ENCODE measurements at regions not wholly inside any gene's neighbourhood (a gene's known extent, or its start where the extent isn't known, plus 50 kb on each side); places are given as distances from the start of the nearest gene placed in this dataset.

- H4K20me1 ChIP-seq (ENCODE audit: insufficient read depth): no peaks in the 10 kb centered on the region
- H3K4me1 ChIP-seq (ENCODE audit: control insufficient read depth in 1 of 2, insufficient read depth in 2 of 2, low read length in 2 of 2): no peaks in the 10 kb centered on the region
- ChIA-PET CTCF (no interaction called here), RAD21 (ENCODE audit: low non-redundant PET in 1 of 2, low total read pairs in 2 of 2, uncharacterized antibody in 2 of 2, unreplicated experiment in 2 of 2) (no interaction called here), POLR2A (no interaction called here)
- no peak overlapping the region for H2AFZ ChIP-seq (ENCODE audit: low read depth, low read length, poor library complexity, severe bottlenecking)
- no peaks in the 10 kb centered on the region for H3K79me2 ChIP-seq (ENCODE audit: insufficient read depth, low read length)
- no peak overlapping the region for H3K9ac ChIP-seq (ENCODE audit: low read length)
- no peaks in the 10 kb centered on the region for H3K9me2 ChIP-seq (ENCODE audit: insufficient read depth)
- no peaks in the 10 kb centered on the region for H3K9me3 ChIP-seq (ENCODE audit: control insufficient read depth in 1 of 2, insufficient read depth in 1 of 2, low read depth in 1 of 2, low read length in 2 of 2)
- no peak overlapping the region for H3K4me2 ChIP-seq (ENCODE audit: low read length)
- DNase-seq (ENCODE audit: low read depth, low spot score) (no peak), ATAC-seq (no peak)
- TF ChIP-seq CEBPB (IDR thresholded peaks at IDR 0.05; ENCODE audit: low read depth): no peak
- TF ChIP-seq FOSL1 (IDR thresholded peaks at IDR 0.05; ENCODE audit: low read depth): no peak
- no peak for TF ChIP-seq CBX3 (IDR thresholded peaks at IDR 0.05; ENCODE audit: low read depth)
- TF ChIP-seq EZH2 (IDR thresholded peaks at IDR 0.05): no peak
- TF ChIP-seq ZFX (IDR thresholded peaks at IDR 0.05): no peak
- TF ChIP-seq JUND (IDR thresholded peaks at IDR 0.05): no peak
- TF ChIP-seq EGR1 (IDR thresholded peaks at IDR 0.05; ENCODE audit: low read depth): no peak
- no peak for TF ChIP-seq ZNF274 (IDR thresholded peaks at IDR 0.05; ENCODE audit: low read depth, low read length)
- TF ChIP-seq, protein P1, sequence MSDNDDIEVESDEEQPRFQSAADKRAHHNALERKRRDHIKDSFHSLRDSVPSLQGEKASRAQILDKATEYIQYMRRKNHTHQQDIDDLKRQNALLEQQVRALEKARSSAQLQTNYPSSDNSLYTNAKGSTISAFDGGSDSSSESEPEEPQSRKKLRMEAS (IDR thresholded peaks at IDR 0.05): no peak
- no peak for TF ChIP-seq ELF1 (IDR thresholded peaks at IDR 0.05; ENCODE audit: borderline replicate concordance, low read depth)
- TF ChIP-seq, protein P2, sequence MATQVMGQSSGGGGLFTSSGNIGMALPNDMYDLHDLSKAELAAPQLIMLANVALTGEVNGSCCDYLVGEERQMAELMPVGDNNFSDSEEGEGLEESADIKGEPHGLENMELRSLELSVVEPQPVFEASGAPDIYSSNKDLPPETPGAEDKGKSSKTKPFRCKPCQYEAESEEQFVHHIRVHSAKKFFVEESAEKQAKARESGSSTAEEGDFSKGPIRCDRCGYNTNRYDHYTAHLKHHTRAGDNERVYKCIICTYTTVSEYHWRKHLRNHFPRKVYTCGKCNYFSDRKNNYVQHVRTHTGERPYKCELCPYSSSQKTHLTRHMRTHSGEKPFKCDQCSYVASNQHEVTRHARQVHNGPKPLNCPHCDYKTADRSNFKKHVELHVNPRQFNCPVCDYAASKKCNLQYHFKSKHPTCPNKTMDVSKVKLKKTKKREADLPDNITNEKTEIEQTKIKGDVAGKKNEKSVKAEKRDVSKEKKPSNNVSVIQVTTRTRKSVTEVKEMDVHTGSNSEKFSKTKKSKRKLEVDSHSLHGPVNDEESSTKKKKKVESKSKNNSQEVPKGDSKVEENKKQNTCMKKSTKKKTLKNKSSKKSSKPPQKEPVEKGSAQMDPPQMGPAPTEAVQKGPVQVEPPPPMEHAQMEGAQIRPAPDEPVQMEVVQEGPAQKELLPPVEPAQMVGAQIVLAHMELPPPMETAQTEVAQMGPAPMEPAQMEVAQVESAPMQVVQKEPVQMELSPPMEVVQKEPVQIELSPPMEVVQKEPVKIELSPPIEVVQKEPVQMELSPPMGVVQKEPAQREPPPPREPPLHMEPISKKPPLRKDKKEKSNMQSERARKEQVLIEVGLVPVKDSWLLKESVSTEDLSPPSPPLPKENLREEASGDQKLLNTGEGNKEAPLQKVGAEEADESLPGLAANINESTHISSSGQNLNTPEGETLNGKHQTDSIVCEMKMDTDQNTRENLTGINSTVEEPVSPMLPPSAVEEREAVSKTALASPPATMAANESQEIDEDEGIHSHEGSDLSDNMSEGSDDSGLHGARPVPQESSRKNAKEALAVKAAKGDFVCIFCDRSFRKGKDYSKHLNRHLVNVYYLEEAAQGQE (IDR thresholded peaks at IDR 0.05; ENCODE audit: low read depth): no peak
- TF ChIP-seq SRF (IDR thresholded peaks at IDR 0.05; ENCODE audit: low read depth): no peak
- no peak for TF ChIP-seq POLR2AphosphoS5 (IDR thresholded peaks at IDR 0.05; ENCODE audit: low read depth, low read length)
- TF ChIP-seq POLR2A (IDR thresholded peaks at IDR 0.05; ENCODE audit: borderline replicate concordance, extremely low read depth, insufficient read depth, insufficient read length): no peak
- TF ChIP-seq ATF3 (IDR thresholded peaks at IDR 0.05): no peak
- no peak for TF ChIP-seq RAD21 (IDR thresholded peaks at IDR 0.05; ENCODE audit: low read depth)
- TF ChIP-seq ZBTB33 (IDR thresholded peaks at IDR 0.05; ENCODE audit: extremely low read depth, insufficient replicate concordance, low read length): no peak
- TF ChIP-seq TCF7L2 (IDR thresholded peaks at IDR 0.05; ENCODE audit: borderline replicate concordance, extremely low read depth, insufficient read depth, insufficient read length): no peak
- H3K27me3 ChIP-seq (ENCODE audit: insufficient read depth, low read length): peaks cover 26% of the 10 kb centered on the region
- intact Hi-C loops (cut with micrococcal nuclease): no loop called here
- no peak overlapping the region for H3K27ac ChIP-seq (ENCODE audit: low read depth, low read length)
- H3K4me3 ChIP-seq (replicated peaks in 1 of 2; ENCODE audit: low read depth in 1 of 2, low read length in 2 of 2): no peak overlapping the region
- BruUV-seq (replicated peaks): no TSS peak
- H3K36me3 ChIP-seq (ENCODE audit: control insufficient read depth in 1 of 2, insufficient read depth in 2 of 2, low read length in 2 of 2): no peaks in the 10 kb centered on the region
Observed at GRCh38 chr15:88345962-88346361, 89.4 kb upstream of the NTRK3 start.
